Fibroblast of lung (primary cell): ENCODE measurements at regions not wholly inside any gene's neighbourhood (a gene's known extent, or its start where the extent isn't known, plus 50 kb on each side); places are given as distances from the start of the nearest gene placed in this dataset.

Experiments
- DNase-seq, 2 donors: peaks; one replicate each; pipeline versions ENCODE4 v3.0.0 to v3.0.0-alpha.2; 2010; ENCODE audit warnings: low read depth in 2 of 2
- H2AFZ ChIP-seq: 2 replicates; pipeline ENCODE4 v1.5.1; 2012; ENCODE audit warnings: low read length, control low read depth, inconsistent platforms
- H3K27ac ChIP-seq: 2 replicates; pipeline ENCODE4 v1.5.1; 2011; ENCODE audit warnings: low read length, control low read depth; ENCODE audit not compliant: insufficient read depth
- H3K27me3 ChIP-seq: 2 replicates; pipeline ENCODE4 v1.5.1; 2011; ENCODE audit warnings: mild to moderate bottlenecking, low read length; ENCODE audit not compliant: control insufficient read depth, insufficient read depth
- H3K36me3 ChIP-seq: 2 replicates; pipeline ENCODE4 v1.5.1; 2011; ENCODE audit warnings: low read length; ENCODE audit not compliant: control insufficient read depth, insufficient read depth
- H3K4me1 ChIP-seq: 2 replicates; pipeline ENCODE4 v1.5.1; 2011; ENCODE audit warnings: low read length; ENCODE audit not compliant: control insufficient read depth, insufficient read depth; ENCODE audit errors: extremely low read depth
- H3K4me2 ChIP-seq: 2 replicates; pipeline ENCODE4 v1.5.1; 2011; ENCODE audit warnings: low read length, control low read depth; ENCODE audit not compliant: insufficient read depth; ENCODE audit errors: extremely low read depth
- H3K4me3 ChIP-seq, 4 experiments: fragments of 200-600 bp in 1 of 4; sonication (generic) in 1 of 4; replicated peaks in 1 of 4; 2 replicates each; pipeline ENCODE4 v1.5.1; 2011 to 2016; ENCODE audit warnings: low read length in 4 of 4, low read depth in 3 of 4, mild to moderate bottlenecking in 3 of 4, control low read depth in 2 of 4, inconsistent platforms in 1 of 4, mixed read lengths in 1 of 4; ENCODE audit not compliant: insufficient read depth in 1 of 4; ENCODE audit errors: control extremely low read depth in 1 of 4
- H3K79me2 ChIP-seq: 2 replicates; pipeline ENCODE4 v1.5.1; 2012; ENCODE audit warnings: mild to moderate bottlenecking, low read length, inconsistent platforms; ENCODE audit not compliant: control insufficient read depth, insufficient read depth
- H3K9ac ChIP-seq: 2 replicates; pipeline ENCODE4 v1.5.1; 2011; ENCODE audit warnings: mild to moderate bottlenecking, low read length, control low read depth; ENCODE audit not compliant: insufficient read depth
- H3K9me3 ChIP-seq: 2 replicates; pipeline ENCODE4 v1.5.1; 2012; ENCODE audit warnings: low read depth, low read length; ENCODE audit not compliant: control insufficient read depth, insufficient read depth
- H4K20me1 ChIP-seq: 2 replicates; pipeline ENCODE4 v1.5.1; 2011; ENCODE audit warnings: low read length; ENCODE audit not compliant: control insufficient read depth, insufficient read depth; ENCODE audit errors: extremely low read depth
- CTCF ChIP-seq, 2 donors: IDR thresholded peaks in 1 of 2; conservative IDR thresholded peaks in 1 of 2; 1 replicate in 1 of 2; 2 replicates in 1 of 2; pipeline ENCODE4 v1.5.1; 2011 to 2012; ENCODE audit warnings: low read length in 2 of 2, control low read depth in 1 of 2, inconsistent platforms in 1 of 2, low read depth in 1 of 2, mild to moderate bottlenecking in 1 of 2
- EZH2 ChIP-seq: IDR thresholded peaks from 2 replicates; pipeline ENCODE4 v1.5.1; 2012; ENCODE audit warnings: low read length, control low read depth, mild to moderate bottlenecking; ENCODE audit errors: missing control alignments

- no peaks in the 10 kb centered on the region for H3K27me3 ChIP-seq
- H3K27ac ChIP-seq: no peak overlapping the region
- no peaks in the 10 kb centered on the region for H3K4me1 ChIP-seq
- TF ChIP-seq CTCF (conservative IDR thresholded peaks at IDR 0.05 in 1 of 2, IDR thresholded peaks at IDR 0.05 in 1 of 2; ENCODE audit: low read depth in 1 of 2, low read length in 2 of 2) (no peak), EZH2 (no peak)
- no peaks in the 10 kb centered on the region for H4K20me1 ChIP-seq
- no peak overlapping the region for H2AFZ ChIP-seq
- H3K79me2 ChIP-seq: no peaks in the 10 kb centered on the region
- H3K4me3 ChIP-seq: no peak overlapping the region
- no peak overlapping the region for H3K9ac ChIP-seq
- no peaks in the 10 kb centered on the region for H3K9me3 ChIP-seq
- DNase-seq: peak in 1 of 2 donors; percentile 10
- no peaks in the 10 kb centered on the region for H3K36me3 ChIP-seq
- H3K4me2 ChIP-seq: no peak overlapping the region
These were observed 77.7 kb upstream of the FAM3C start for GRCh38 chr7:121473645-121474300.

DNA sequence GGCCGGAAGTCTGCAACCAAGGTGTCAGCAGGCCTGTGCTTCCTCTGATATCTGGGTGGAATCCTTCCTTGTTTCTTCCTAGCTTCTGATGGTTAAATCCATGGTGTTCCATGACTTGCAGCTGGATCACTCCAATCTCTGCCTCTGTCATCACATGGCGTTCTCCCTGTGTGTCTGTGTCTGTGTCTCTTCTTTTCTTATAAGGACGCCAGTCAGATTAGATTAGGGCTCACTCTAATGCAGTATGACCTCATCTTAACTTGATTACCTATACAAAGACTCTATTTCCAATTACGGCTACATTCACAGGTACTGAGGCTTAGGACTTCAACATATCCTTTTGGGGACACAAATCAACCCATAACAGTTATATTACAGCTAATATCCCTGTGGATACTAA, 70.3 kb upstream of the FAM3C start:
- Histone ChIP-seq H3K9me3 (no peaks in the 10 kb centered on the region), H4K20me1 (no peaks in the 10 kb centered on the region), H3K79me2 (no peaks in the 10 kb centered on the region), H2AFZ (no peak overlapping the region), H3K36me3 (no peaks in the 10 kb centered on the region), H3K27me3 (no peaks in the 10 kb centered on the region), H3K4me3 (no peak overlapping the region), H3K4me1 (no peaks in the 10 kb centered on the region), H3K4me2 (no peak overlapping the region), H3K27ac (no peak overlapping the region), H3K9ac (no peak overlapping the region)
- DNase-seq: no peak
- TF ChIP-seq CTCF (conservative IDR thresholded peaks at IDR 0.05 in 1 of 2, IDR thresholded peaks at IDR 0.05 in 1 of 2; ENCODE audit: low read depth in 1 of 2, low read length in 2 of 2) (no peak), EZH2 (no peak)

DNA sequence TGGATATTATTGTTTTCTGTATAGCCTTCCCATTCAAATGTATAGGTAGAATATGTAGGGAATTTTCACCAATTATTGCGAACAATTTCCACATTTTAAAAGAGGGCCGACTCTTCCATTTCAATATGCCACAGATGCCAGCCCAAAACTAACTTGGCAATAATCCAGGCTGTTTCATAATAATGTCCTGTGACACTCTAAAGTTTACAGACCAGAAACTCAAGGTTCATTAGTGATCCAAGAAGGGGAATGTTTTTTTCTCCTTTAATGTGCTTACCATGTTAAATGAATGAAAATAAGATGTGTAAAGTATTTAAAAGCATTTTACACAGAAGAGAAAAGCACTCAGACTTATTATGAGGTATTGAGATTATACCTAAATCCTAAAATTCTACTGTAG, 63.0 kb upstream of the FAM3C start:
- H3K4me2 ChIP-seq: no peak overlapping the region
- H4K20me1 ChIP-seq: no peaks in the 10 kb centered on the region
- H2AFZ ChIP-seq: no peak overlapping the region
- H3K36me3 ChIP-seq: no peaks in the 10 kb centered on the region
- no peak overlapping the region for H3K9ac ChIP-seq
- no peak overlapping the region for H3K27ac ChIP-seq
- no peaks in the 10 kb centered on the region for H3K27me3 ChIP-seq
- no peak for TF ChIP-seq CTCF (conservative IDR thresholded peaks at IDR 0.05 in 1 of 2, IDR thresholded peaks at IDR 0.05 in 1 of 2; ENCODE audit: low read depth in 1 of 2, low read length in 2 of 2)
- no peak for TF ChIP-seq EZH2
- H3K4me3 ChIP-seq: no peak overlapping the region
- no peaks in the 10 kb centered on the region for H3K4me1 ChIP-seq
- H3K79me2 ChIP-seq: no peaks in the 10 kb centered on the region
- DNase-seq: no peak
- H3K9me3 ChIP-seq: no peaks in the 10 kb centered on the region
